NCI-H1694 (cell line): ENCODE measurements at regions not wholly inside any gene's neighbourhood (a gene's known extent, or its start where the extent isn't known, plus 50 kb on each side); places are given as distances from the start of the nearest gene placed in this dataset.

ENCODE experiments used
- DNase-seq: peaks from one replicate; lab custom pipeline; 2025; lab: John Stamatoyannopoulos, UW

DNA sequence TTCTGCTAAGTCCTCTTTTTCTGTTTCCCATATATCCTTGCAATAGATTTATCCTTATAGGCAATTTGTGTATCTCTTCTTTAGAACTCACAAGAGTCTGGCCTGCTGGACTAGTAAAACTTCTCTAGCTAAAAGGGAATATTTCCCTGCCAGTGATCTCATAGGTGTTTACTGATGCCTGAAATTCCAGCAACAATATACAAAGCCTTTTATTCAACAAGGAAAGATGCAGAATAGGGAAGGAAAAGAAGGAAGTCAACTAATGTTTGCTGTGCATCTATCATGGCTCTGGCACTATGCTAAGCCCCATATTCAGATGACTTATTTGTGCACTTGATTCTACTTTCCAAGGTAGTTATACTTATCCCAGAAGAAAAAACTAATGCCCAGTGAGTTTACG, 160.0 kb upstream of the DMRTA1 start:
- no peak for DNase-seq

DNA sequence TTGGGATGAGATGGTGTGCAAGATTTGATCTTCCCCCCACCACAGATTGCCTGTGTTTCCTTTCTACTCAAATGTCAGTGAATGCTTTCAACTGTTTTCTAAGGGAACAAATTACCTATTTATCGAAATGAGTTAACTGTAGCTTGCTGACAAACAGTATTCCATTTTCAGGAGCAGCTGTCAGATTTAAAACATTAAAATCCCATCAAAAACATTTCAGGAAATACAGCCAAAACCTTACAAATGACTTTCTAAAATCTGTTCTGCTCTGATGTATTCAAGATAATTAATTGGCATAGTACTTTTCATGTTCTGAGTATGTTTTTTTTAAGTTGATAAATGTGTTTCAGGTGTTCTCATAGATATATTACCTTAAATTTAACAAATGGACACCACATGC, 158.0 kb upstream of the DMRTA1 start:
- DNase-seq: no peak

DNA sequence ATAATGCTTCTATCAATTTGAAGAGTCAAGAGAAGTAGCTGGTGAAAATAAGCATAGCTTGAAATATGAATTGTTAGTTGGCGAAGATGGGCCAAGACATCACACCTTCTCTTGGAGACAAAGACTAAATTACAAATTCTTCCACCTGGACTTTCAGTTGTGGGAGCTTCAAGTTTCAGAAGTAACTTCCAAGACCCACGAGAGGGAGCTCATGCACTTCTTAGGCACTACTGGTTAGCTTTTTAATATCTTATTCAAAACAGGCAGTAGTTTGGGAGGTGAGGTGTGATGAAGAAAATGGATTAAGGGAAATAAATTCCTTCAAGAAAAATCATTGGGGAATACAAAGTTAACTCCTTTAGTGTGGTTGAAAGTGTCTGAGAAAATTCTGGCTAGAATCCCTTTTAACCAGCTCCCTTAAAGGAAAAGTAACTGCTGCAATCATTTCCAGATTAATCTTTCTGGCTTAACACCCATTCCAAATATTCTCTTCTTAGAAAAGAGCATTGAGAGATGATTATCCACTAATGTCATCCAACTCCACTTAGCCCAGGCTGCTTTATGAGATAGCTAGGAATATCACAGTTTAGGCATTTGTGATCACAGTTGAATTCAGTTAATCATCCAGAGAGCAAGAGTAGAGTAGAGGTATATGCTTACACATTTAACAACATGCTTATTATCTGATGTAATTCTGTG, 139.5 kb upstream of the DMRTA1 start:
- peak; percentile 68 for DNase-seq

DNA sequence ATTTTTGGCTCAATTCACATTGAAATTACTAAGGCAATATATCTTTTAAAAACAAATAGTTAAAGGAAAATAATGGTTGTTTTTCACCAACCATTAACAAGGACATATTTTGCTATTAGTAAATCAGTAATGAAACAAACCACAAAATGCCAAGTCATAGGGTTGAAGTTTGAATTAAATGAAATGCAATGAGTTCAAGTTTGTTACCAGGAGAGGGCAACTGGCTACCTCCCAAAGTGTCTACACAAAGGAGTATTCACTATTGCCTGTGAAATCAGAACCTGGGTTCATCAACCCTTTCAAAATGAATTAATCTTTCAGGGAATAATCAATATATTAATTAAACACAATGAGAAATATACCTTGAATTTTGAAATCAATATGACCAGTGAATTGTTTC, 138.4 kb upstream of the DMRTA1 start:
- peak; percentile 6 for DNase-seq

DNA sequence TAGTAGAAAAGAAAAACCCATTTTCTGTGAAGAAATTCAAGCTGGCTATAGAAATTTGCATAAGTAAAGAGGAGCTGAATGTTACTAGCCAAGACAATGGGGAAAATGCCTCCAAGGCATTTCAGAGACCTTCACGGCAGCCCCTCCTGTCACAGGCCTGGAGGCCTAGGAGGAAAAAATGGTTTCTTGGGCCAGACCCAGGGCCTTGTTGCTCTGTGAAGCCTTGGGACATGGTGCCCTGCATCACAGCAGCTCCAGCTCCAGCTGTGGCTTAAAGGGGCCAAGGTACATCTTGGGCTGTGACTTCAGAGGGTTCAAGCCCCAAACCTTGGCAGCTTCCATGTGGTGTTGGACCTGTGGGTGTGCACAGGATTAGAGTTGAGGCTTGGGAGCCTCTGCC, 130.0 kb upstream of the DMRTA1 start:
- no peak for DNase-seq

DNA sequence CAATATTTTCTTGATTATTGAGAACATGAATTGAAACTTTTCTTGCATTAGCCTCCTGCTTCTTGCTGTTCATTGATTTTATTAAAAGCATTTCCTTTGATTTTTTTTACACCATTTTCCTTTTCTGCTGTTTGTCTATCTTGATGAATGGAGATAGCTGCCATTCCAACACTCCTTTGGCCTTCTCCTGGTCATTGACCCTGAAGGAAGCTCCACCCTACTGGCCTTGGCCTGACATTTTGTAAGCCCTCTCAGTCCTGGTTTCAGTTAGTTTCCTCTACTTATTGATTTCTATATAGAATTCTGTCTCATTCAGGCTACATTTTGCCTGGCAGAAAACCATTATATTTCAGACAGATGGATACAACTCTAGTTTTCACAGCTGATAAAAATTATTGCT, 115.1 kb upstream of the DMRTA1 start:
- no peak for DNase-seq

DNA sequence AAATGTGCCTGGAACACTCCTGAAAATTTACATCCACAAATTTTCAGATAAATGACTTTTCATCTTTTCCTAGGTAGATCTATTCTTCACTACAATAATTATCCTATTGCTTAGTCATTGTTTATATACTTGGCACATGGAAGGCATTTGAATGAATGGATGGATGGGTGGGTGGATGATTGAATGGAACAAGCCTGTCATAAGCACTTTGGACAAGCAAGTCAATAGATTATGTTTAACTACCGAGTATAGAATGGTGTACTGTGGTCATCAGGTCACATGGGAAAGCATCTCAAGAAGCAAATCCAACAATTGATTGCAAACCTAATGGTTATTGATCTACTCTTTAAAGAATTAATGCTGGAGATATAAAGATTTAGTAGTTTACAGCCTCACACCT, 114.4 kb upstream of the DMRTA1 start:
- DNase-seq: no peak

DNA sequence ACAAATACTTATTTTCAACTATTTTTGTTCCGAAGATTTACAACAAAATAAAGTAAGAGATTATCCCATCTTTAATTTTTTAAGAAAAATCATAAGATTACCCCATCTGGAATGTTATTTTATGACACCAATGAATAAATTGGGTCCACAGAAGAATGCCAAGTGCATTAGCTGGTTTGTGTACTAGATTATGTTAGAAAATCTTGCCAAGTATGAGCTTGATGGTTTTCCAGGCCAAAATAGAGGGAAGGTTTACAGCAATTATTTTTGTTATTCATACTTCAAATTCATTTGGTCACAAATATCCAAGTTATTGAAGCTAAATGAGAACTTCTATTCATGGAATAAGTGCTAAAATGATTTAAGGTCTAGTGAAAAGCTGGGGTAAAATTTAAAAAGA, 109.4 kb upstream of the DMRTA1 start:
- DNase-seq: no peak

DNA sequence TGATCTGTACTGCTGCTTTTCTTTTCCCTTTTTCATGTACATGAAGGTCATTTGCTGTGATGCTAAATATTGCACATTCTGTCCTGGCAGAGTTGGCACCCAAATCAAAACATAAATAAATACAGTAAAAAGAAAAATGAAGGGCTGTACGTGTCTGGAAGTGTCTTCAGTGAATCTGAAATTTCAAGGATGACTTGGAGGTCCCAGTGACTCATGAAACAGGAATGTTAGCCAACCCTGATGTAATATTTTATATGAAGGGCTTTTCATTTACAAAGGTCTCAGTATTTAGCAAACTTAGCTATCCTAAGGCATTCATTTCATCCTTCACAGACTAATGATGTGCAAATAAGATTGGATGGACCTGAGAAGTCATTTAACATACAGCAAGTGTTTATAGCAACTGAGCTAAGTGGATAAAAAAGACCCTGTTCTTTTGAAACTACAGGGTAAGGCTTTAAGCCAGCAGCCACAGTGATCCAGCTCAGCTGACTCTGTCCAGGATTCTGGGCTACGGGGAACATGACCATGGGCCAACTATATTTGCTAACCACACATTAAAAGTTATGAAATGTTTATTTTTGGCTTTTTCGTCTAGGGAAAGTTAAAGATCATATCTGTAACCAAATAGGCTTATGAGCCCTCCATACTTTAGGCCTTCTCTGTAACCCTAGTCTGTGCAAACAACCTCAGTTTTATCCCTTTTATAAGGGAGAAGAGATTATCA, 104.0 kb upstream of the DMRTA1 start:
- DNase-seq: no peak

DNA sequence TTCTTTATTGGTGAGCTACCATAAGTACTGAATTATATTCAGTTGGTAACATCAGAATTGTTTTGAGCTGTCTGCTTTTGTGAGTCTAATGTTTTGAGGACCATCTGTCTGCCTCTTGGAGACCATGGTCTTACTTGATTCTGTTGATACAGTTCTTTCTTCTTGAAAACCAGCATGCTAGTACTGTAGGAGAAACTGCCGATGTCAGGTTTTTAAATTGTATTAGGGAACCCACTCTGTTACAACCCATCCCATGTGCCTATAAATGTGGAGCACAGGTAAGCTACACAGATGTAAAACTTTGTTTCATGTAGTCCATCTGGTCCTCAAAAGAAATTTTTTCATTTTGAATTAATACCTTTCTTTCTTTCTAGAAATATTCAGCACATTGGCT, 103.4 kb upstream of the DMRTA1 start:
- no peak for DNase-seq

DNA sequence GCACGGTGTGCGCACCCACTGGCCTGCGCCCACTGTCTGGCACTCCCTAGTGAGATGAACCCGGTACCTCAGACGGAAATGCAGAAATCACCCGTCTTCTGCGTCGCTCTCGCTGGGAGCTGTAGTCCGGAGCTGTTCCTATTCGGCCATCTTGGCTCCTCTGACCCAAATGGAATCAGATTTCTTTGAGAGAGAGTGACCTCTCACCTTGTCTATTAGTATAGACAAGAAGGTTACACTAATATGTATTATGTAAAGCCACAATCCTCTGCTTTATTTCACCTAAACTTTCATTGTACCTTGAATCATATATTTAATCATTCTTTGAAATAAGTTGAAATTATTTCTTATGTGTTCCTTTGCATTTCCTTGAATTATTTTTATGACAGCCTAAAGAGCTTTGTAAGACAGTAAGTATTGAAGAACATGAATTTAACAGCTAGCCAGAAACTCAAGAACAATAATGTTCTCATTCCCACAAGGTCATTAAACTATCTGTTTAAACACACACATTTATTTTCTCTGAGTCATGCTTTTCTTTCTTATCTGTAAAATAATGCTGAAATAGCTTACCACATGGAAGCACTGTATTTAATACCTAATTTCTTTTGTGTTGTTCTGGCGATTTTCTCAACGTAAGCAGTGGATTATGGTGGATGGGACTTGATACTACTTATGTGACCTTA, 91.8 kb upstream of the DMRTA1 start:
- DNase-seq: no peak

DNA sequence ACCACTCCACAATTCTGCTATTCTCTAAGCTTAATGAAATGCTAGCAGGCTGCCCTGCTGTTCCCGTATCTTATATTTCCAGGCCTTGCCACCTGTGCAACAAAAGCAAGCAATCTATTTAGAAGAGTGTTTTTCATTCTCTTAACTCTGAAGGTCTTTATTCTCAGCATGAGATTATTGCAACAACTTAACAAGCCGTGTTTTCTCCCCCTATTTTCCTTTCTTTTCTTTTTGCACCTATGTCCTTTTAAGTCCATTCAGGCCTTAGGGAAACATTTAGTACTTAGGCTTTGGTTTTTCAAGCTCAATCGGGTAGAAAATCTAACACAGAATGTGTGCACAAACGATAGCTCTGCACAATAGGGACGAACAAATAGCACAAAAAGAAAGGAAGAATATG, 89.6 kb upstream of the DMRTA1 start:
- DNase-seq: no peak

DNA sequence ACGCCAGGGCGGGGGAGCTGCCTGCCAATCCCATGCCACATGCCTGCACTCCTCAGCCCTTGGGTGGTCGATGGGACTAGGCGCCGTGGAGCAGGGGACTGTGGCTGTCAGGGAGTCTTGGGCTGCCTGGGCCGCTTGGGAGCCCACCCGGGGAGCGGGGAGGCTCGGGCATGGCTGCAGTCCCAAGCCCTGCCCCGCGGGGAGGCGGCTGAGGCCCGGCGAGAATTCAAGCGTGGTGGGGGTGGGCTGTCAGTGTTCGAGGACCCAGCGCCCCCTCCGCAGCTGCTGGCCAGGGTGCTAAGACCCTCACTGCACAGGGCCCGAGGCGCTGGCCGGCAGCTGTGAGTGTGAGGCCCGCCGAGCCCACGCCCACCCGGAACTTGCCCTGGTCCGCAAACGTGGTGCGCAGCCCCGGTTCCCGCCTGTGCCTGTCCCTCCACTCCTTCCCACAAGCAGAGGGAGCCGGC, 83.2 kb upstream of the DMRTA1 start:
- DNase-seq: no peak

DNA sequence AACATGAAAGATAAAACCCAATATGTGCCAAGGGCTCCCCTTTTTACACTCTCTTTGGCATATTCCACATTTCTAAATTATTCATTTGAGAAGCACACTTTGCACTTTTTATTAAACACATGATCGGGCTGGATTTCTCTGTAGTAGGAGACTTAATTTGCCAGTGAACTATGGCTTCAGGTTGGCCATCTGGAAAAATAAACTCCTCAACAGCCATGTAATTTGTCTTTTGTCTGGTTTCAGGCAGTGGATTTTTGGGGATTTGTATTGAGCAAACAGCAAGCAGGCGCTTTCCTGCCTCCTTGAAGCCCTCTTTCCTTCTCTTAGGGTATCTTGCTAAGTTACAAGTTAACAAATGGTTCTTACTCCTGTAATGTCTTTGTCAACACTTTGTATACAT, 73.0 kb upstream of the DMRTA1 start:
- DNase-seq: peak; percentile 72

DNA sequence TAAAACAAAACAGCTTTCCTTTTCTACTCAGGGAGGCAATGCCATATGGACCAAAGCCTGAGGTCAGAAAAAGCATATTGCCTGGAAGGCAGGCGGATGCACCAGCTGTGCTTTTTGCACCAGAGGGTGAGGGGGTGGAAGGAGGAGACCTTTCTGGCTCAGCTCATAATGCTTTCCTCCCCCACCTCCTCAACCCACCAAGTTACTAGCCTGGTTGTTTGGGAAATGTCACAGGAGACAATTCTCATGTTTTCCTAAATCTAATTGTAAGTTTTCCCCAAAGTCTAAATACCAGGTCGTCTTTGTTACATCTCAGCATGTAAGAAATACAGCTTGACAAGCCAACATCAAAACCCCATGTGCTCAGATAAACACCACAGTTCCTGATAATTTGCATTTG, 72.6 kb upstream of the DMRTA1 start:
- DNase-seq: peak; percentile 91

DNA sequence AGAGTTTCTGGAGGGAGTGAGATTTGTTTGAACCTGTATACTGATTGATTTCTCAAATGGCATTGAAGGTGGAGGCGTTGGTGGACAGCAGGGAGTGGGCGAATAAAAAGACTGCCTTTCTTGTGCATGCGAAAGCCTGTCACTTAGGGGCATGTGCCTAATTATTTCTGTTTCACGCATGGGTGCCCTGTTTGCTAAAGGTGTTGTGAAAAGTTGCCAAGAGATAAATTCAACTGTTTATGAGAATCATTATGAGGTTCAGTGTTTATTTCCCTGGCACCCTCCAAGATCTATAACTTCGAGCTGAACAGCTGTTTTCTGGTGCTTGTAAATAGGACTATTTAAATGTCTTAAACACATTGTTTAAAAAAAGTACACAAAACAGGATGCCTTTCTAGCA, 67.4 kb upstream of the DMRTA1 start:
- DNase-seq: peak; percentile 22

DNA sequence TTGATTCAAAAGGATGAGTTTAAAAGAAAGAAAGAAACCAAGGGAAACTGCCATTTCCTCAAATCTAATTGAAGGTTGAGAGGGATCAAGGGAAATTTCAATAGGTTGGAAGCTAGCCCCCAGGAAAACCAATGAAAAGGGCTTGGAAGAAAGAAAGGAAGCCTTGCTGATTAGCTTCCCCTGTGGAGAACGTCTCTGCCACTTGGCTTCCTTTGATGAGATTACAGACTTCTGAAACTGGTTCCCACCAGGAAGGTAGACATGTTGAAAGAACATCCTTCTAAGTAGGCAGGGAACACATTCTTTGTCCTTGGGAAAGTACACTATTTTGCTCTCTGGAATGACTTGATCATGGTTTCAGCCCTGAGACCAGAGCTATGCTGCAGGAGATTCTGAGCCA, 65.5 kb upstream of the DMRTA1 start:
- DNase-seq: no peak

DNA sequence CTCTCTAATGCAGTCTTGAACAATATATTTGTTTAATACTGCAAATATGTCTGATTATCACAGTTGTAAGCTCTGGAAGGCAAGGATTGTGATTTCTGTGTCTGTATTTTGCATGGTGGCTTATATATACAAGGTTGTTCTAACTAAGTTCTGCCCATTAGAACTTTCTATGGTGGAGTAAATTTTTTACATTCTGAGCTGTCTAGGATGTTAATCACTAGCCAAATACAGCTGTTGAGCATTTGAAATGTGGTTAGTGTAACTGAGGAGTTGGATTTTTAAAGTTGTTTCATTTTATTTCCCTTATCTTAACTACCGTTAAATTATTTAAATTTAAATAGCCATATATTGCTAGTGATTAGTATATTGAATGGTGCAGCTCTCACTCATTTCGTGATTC, 64.3 kb upstream of the DMRTA1 start:
- DNase-seq: no peak

DNA sequence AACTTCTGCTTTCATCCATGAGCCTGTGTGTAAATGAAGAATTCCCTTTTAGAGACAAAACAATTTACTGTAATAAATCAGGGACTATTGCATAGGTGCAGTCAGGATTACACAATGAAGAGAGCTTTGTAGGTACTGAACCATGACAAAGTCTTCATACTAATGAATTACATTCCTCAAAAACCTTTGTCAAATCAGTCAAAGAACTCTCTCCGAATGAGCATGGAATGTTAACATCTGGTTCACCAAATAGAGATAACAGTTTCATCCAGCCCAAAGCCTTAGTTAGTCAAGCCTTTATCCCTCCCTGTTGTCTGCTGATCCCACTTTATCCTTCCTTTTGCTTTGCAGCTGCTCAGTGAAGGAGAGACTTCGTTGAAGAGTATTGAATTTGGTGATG, 62.9 kb upstream of the DMRTA1 start:
- no peak for DNase-seq

DNA sequence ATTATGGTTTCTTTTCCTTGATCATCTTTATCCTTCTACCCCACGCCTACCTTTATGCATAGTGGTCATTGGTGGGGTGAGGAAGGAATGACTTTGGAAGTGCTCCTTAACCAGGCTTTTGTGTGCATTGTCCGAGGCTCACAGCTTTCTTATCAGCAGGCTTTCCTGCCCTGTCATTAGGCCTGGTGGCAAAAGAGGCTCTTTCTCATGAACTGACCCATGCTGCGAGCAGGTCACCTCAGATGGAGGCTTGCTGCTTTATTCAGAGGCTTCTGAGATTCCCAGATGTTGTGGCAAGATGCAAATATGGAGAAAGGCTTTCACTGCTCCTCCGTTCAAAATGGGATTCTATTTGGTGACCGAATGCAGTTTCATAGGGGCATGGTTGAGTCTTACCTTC, 57.4 kb upstream of the DMRTA1 start:
- DNase-seq: no peak

DNA sequence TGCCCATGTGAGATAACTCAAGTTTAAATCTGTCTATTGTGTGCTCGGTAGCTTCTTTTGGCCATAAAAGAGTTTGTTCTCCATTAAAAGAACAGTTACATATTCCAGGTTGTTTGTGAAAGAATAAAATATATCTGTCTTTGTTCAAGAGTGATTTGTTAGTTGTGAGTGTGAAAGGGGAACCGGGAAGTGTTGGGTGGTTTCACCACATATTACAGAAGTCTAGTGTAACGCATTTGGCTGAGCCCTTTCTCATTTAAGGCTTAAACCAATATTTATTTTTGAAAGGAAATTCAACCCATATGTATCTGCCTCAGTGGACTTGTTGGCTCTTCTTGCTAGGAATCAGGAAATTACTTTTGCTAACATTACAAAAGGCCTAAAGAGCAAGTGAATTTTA, 54.1 kb upstream of the DMRTA1 start:
- DNase-seq: no peak

DNA sequence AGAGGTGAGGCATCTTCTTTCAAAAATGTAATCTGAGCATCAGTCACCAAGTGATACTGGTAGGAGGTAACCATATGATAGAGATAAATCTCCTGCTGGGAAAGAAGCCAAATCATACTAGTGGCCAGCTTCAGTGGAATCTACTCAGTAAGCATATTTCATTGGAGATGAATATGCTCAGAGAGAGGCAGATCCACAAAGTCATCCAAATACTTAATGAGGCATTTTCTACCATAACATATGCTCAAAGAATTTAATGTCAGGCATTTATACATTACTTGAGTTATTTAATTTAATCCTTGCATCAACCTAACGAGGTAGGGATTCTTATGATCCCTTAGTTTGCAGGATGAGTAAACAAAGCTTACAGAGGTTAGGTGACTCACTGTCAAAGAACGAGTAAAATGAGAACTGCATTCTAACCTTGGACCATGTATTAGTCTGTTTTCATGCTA, 50.9 kb upstream of the DMRTA1 start:
- no peak for DNase-seq
